ENCODE measurements at regions not wholly inside any gene's neighbourhood (a gene's known extent, or its start where the extent isn't known, plus 50 kb on each side); places are given as distances from the start of the nearest gene placed in this dataset.

- DNase-seq (ENCODE audit: low read depth, low spot score): no peak
Observed at GRCh38 chr2:16154501-16155280, 214.3 kb downstream of the MYCN start.

- no peak for DNase-seq (ENCODE audit: low read depth, low spot score)
Observed at GRCh38 chr2:16154061-16154460, 213.7 kb downstream of the MYCN start.

- no peak for DNase-seq (ENCODE audit: low read depth, low spot score)
Observed at GRCh38 chr2:16153754-16154035, 213.3 kb downstream of the MYCN start.

GRCh38 chr2:16152928-16153753, 212.8 kb downstream of the MYCN start:
- DNase-seq (ENCODE audit: low read depth, low spot score): no peak

GRCh38 chr2:16152071-16152927, 211.9 kb downstream of the MYCN start:
- no peak for DNase-seq (ENCODE audit: low read depth, low spot score)

- DNase-seq (ENCODE audit: low read depth, low spot score): no peak
Observed at GRCh38 chr2:16151651-16152050, 211.3 kb downstream of the MYCN start.

- DNase-seq (ENCODE audit: low read depth, low spot score): no peak
Observed at GRCh38 chr2:16151281-16151570, 210.9 kb downstream of the MYCN start.

GRCh38 chr2:16150456-16151280, 210.3 kb downstream of the MYCN start:
- no peak for DNase-seq (ENCODE audit: low read depth, low spot score)

GRCh38 chr2:16149349-16150243, 209.2 kb downstream of the MYCN start:
- DNase-seq (ENCODE audit: low read depth, low spot score): no peak

- DNase-seq (ENCODE audit: low read depth, low spot score): no peak
Observed at GRCh38 chr2:16148632-16149348, 208.4 kb downstream of the MYCN start.

GRCh38 chr2:16142383-16143361, 202.3 kb downstream of the MYCN start:
- DNase-seq (ENCODE audit: low read depth, low spot score): no peak

GRCh38 chr2:16141641-16141921, 201.2 kb downstream of the MYCN start:
- no peak for DNase-seq (ENCODE audit: low read depth, low spot score)

- DNase-seq (ENCODE audit: low read depth, low spot score): no peak
Observed at GRCh38 chr2:16140771-16141640, 200.7 kb downstream of the MYCN start.

GRCh38 chr2:16139663-16140615, 199.6 kb downstream of the MYCN start:
- no peak for DNase-seq (ENCODE audit: low read depth, low spot score)

- DNase-seq (ENCODE audit: low read depth, low spot score): no peak
Observed at GRCh38 chr2:16138811-16139662, 198.7 kb downstream of the MYCN start.

Measured in iPS DF 19.7 (cell line).